IPS-18a (cell line): ENCODE measurements at regions not wholly inside any gene's neighbourhood (a gene's known extent, or its start where the extent isn't known, plus 50 kb on each side); places are given as distances from the start of the nearest gene placed in this dataset.
"Not testable (repeated sequence)": the region's sequence is repeated elsewhere in the genome, so short reads cannot be mapped to it uniquely, and the experiment has no call there.

Experiments used
- H3K27ac ChIP-seq: one replicate; pipeline ENCODE4 v1.5.1; 2013; ENCODE audit warnings: low read length
- H3K27me3 ChIP-seq: one replicate; pipeline ENCODE4 v1.6.1; 2013; ENCODE audit warnings: mild to moderate bottlenecking, low read length; ENCODE audit not compliant: control insufficient read depth, insufficient read depth
- H3K36me3 ChIP-seq: one replicate; pipeline ENCODE4 v1.6.1; 2013; ENCODE audit warnings: low read depth, low read length; ENCODE audit not compliant: control insufficient read depth
- H3K4me1 ChIP-seq: one replicate; pipeline ENCODE4 v1.6.1; 2013; ENCODE audit warnings: low read depth, low read length; ENCODE audit not compliant: control insufficient read depth
- H3K4me3 ChIP-seq: one replicate; pipeline ENCODE4 v1.5.1; 2013; ENCODE audit warnings: low read length
- H3K9ac ChIP-seq: one replicate; pipeline ENCODE4 v1.6.1; 2013; ENCODE audit warnings: mild to moderate bottlenecking, low read length, moderate library complexity
- H3K9me3 ChIP-seq: one replicate; pipeline ENCODE4 v1.6.1; 2013; ENCODE audit warnings: low read depth, low read length; ENCODE audit not compliant: control insufficient read depth

DNA sequence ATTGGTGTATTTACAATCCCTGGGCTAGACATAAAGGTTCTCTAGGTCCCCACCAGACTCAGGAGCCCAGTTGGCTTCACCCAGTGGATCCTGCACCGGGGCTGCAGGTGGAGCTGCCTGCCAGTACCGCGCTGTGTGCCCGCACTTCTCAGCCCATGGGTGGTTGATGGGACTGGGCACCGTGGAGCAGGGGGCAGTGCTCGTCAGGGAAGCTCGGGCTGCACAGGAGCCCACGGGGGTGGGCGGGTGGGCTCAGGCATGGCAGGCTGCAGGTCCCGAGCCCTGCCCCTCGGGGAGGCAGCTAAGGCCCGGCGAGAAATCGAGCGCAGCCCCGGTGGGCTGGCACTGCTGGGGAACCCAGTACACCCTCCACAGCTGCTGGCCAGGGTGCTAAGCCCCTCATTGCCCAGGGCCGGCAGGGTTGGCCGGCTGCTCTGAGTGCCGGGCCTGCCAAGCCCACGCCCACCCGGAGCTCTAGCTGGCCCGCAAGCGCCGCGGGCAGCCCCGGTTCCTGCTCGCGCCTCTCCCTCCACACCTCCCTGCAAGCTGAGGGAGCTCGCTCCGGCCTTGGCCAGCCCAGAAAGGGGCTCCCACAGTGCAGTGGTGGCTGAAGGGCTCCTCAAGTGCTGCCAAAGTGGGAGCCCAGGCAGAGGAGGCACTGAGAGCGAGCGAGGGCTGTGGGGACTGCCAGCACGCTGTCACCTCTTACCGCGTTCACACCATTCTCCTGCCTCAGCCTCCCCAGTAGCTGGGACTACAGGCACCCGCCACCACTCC lies 353.5 kb upstream of the HS6ST1 start:
- not testable (repeated sequence) for H3K36me3 ChIP-seq, H3K4me1 ChIP-seq, H3K4me3 ChIP-seq, H3K27me3 ChIP-seq, H3K9ac ChIP-seq, H3K27ac ChIP-seq, H3K9me3 ChIP-seq

DNA sequence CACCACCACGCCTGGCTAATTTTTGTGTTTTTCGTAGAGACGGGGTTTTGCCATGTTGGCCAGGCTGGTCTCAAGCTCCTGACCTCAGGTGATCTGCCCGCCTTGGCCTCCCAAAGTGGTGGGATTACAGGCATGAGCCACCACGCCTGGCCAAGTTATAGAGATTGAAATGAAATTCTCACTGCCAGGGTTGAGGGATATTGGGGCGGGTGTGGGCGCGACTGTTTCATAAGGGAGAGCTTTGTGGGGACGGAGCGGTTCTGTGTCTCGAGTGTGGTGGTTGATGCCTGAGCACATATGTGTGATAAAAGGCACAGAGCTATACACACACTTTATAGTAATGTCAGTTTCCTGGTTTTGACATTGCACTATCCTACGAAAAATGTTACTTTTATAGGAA lies 361.0 kb upstream of the HS6ST1 start:
- H3K4me3 ChIP-seq, H3K9me3 ChIP-seq, H3K36me3 ChIP-seq, H3K27me3 ChIP-seq, H3K27ac ChIP-seq, H3K9ac ChIP-seq: not testable (repeated sequence)
- H3K4me1 ChIP-seq = peaks cover 10% of the 10 kb centered on the region

DNA sequence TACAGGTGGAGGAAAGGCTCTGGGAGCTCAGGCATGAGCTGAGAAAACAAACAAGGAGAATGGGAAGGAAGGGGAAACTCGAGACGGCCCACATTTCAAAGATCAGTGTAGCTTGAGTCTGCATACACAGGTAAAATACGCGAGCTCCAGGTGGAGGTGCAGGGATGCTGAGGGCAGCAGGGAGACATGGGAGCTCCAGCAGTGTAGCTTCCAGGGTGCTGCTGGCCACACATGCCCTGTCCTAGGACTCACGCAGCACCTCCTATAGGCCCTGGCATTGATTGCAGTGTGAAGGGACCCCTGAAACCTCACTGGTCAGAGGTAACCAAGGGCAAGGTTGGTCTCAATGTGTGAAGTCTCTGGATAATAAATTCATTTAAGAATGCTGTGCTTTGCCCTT lies 362.8 kb upstream of the HS6ST1 start:
- H3K27me3 ChIP-seq = no peaks in the 10 kb centered on the region
- peaks cover 10% of the 10 kb centered on the region for H3K4me1 ChIP-seq
- H3K36me3 ChIP-seq = no peaks in the 10 kb centered on the region
- H3K4me3 ChIP-seq = no peak overlapping the region
- no peak overlapping the region for H3K27ac ChIP-seq
- no peaks in the 10 kb centered on the region for H3K9me3 ChIP-seq
- no peak overlapping the region for H3K9ac ChIP-seq

DNA sequence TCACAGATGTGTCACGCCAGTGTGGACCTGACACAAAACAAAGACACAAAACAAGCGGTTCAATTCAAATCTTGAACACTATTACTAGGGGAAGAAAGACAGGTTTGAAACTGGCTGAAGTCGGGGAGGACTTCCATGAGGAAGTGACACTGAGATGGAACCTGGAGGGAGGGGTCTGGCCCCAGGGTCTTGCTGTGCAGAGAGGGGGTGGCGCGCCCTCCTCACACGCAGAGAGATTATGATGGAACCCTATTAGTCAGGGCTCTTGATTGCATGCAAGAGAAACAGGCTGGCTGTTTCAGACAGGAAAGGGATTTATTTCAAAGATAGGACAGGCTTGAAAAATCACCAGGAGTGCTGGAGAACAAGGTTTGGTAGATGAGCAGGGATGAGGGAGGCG lies 363.6 kb upstream of the HS6ST1 start:
- Histone ChIP-seq H3K9ac (no peak overlapping the region), H3K27me3 (no peaks in the 10 kb centered on the region), H3K4me3 (no peak overlapping the region), H3K36me3 (no peaks in the 10 kb centered on the region), H3K4me1 (peaks cover 10% of the 10 kb centered on the region), H3K27ac (no peak overlapping the region), H3K9me3 (no peaks in the 10 kb centered on the region)

DNA sequence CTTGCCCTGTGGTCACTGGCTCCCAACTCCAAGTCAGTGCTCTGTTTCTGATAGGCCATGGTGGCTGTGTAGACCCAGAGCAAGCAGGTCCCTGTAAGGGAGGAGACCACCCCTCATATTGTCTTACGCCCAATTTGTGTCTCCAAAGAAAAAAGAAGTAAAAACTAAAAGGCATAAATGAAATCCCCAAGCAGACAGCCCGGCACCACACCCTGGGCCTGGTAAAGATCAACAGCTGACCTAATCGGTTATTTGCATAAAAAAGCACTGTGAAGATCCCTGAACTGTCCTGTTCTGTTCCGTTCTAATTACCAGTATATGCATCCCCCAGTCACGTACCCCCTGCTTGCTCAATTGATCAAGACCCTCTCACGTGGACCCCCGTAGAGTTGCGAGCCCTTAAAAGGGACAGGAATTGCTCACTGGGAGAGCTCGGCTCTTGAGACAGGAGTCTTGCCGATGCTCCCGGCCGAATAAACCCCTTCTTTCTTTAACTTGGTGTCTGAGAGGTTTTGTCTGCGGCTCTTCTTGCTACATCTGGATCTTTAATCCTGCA lies 364.1 kb upstream of the HS6ST1 start:
- Histone ChIP-seq H3K4me1 (peaks cover 10% of the 10 kb centered on the region), H3K36me3 (no peaks in the 10 kb centered on the region), H3K4me3 (no peak overlapping the region), H3K27ac (no peak overlapping the region), H3K9ac (no peak overlapping the region), H3K27me3 (no peaks in the 10 kb centered on the region), H3K9me3 (no peaks in the 10 kb centered on the region)

DNA sequence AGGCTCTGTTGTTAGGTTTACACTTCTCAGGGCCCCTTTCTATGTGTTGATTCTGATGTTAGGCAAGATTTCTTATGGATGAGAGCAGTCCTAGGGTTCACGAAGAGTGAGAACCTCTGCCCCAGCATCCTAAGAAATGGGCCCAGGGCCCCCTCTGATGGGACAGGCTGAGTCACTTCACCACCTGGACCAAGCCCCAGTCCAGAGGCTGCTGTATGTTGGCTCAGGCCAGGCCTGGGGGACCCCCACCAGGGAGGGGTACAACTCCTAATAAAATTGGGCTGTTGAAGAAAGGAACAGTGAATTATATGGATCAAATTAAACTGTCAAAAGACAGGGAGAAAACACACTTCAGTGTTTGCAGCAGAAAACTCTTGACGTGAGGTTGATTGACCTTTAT lies 365.9 kb upstream of the HS6ST1 start:
- no peaks in the 10 kb centered on the region for H3K9me3 ChIP-seq
- peaks cover 10% of the 10 kb centered on the region for H3K4me1 ChIP-seq
- no peak overlapping the region for H3K4me3 ChIP-seq
- H3K36me3 ChIP-seq = no peaks in the 10 kb centered on the region
- H3K27ac ChIP-seq = no peak overlapping the region
- H3K27me3 ChIP-seq = no peaks in the 10 kb centered on the region
- no peak overlapping the region for H3K9ac ChIP-seq

DNA sequence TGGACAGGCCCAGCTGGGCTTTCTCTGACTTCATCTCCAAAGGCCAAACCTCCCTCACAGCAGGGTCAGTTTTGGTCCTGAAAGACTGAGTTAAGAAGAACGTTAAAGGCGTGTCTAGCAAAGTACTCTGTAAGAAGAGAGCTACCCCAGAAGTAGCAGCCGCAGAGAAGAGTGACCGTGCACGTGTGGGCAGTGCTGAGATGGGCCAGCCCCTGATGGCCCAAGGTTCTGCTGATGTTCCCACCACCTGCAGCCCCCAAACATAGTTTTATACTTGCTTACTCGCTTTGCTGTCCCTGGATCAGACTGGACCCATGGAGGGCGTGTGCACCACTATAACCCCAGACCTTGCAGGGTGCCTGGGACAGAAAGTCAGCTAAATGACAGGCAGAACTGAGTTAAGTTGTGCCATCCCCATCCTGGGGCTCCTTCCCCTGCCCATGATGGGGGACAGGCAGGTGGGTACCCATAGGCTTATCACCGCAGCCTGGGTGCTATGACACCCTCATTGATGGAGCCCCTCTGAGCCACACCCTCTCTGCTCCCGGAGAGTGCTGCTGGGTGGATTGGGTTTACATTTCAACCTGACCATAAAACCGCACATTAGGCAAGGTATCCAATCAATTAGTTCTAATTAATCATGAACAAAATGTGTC lies 367.3 kb upstream of the HS6ST1 start:
- Histone ChIP-seq H3K4me1 (peaks cover 12% of the 10 kb centered on the region), H3K36me3 (no peaks in the 10 kb centered on the region), H3K9ac (no peak overlapping the region), H3K27ac (no peak overlapping the region), H3K4me3 (no peak overlapping the region), H3K27me3 (no peaks in the 10 kb centered on the region), H3K9me3 (no peaks in the 10 kb centered on the region)

DNA sequence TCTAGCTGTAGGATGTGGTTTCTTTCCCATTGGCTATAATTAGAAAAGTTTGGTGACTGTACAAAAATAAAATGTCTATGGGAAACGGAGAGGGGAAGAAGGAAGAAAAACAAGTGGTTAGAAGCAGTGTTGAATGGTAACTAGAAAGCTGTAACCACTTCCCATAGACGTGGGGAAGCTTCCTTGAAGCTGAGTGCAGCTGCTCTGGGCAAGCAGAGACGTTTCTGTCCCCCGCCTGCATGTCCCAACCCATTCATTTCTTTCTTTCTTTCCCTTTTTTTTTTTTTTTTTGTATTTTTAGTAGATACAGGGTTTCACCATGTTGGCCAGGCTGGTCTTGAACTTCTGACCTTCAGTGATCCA lies 367.8 kb upstream of the HS6ST1 start:
- H3K4me1 ChIP-seq = peaks cover 17% of the 10 kb centered on the region
- H3K4me3 ChIP-seq = no peak overlapping the region
- no peak overlapping the region for H3K27ac ChIP-seq
- no peaks in the 10 kb centered on the region for H3K36me3 ChIP-seq
- H3K9me3 ChIP-seq = no peaks in the 10 kb centered on the region
- H3K27me3 ChIP-seq = no peaks in the 10 kb centered on the region
- H3K9ac ChIP-seq = no peak overlapping the region

DNA sequence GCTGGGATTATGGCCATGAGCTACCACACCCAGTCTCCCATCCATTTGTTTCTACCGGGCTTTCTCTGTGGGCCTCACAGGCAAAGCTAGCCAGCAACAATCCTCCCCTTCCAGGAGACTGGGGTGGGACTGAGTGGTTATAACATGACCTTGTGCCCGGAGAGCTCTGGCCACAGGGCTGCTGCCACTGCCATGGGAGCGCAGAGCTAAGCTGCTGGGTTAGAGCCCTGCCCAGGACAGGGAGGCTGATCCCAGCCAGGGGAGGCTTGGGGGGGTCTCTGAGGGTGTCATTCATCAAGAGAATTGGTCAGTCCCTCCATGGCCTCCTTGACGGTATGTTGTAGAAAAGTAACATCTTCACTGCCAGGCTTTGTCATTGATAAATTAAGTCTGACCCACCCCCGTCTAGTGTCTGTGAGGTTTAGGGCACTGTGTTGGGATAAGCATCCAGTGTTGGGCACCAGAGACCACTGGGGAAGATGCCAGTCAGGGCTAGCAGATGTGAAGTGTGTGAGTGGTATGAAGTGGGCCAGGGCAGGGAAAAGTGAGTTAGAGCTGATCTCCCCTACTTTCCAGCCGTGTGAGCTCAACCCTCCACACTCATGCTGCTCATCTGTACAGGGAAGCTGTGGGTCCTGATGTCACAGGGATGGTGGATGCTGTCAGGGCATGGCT lies 368.4 kb upstream of the HS6ST1 start:
- Histone ChIP-seq H3K27ac (no peak overlapping the region), H3K27me3 (no peaks in the 10 kb centered on the region)

DNA sequence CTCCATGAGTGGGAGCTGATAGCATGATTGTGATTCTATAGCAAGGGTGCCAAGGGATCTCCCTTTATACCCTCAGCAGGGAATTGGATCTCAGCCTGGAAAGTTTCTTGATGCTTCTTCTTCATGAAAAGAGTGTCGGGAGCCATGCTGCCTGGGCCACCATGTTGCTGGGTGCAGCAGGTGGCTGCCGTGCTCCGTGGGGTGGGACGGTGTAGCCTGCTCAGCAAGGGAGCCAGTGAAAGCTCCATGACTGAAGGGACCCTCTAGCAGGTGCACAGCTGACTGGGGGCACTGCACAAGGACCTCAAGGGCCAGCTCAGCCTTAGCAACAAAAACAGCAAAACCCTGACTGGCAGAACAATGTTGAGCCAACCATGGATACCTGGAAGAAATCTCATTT lies 368.9 kb upstream of the HS6ST1 start:
- H3K4me1 ChIP-seq = peaks cover 12% of the 10 kb centered on the region
- no peak overlapping the region for H3K9ac ChIP-seq
- no peaks in the 10 kb centered on the region for H3K36me3 ChIP-seq
- H3K4me3 ChIP-seq = no peak overlapping the region
- no peaks in the 10 kb centered on the region for H3K9me3 ChIP-seq
- H3K27me3 ChIP-seq = no peaks in the 10 kb centered on the region
- no peak overlapping the region for H3K27ac ChIP-seq

More for the DNA sequence above, 368.4 kb upstream of the HS6ST1 start:
- H3K36me3 ChIP-seq = no peaks in the 10 kb centered on the region
- H3K9me3 ChIP-seq = no peaks in the 10 kb centered on the region
- no peak overlapping the region for H3K9ac ChIP-seq
- peaks cover 17% of the 10 kb centered on the region for H3K4me1 ChIP-seq
- H3K4me3 ChIP-seq = no peak overlapping the region

DNA sequence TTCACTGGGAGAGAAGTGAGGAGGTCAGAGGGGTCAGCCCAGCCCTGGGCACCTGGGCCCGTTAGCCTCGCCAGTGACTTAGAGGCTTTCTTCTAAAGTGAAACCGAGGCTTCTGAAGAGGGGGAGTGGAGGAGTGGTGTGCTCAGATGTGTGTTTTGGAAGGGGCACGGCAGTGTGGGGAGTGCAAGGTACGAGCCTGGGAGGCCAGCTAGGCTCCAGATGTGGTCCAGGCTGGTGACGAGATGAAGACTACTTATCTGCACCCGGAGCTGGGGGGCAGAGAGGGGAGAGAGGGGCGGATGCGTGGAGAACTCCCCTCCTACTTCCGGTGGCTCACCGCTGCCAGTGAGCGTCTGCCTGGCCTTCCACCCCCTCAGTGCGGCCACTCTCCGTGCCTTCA lies 371.3 kb upstream of the HS6ST1 start:
- Histone ChIP-seq H3K27ac (no peak overlapping the region), H3K9ac (no peak overlapping the region), H3K9me3 (no peaks in the 10 kb centered on the region), H3K36me3 (no peaks in the 10 kb centered on the region), H3K4me3 (no peak overlapping the region), H3K27me3 (no peaks in the 10 kb centered on the region), H3K4me1 (peaks cover 6% of the 10 kb centered on the region)
